ENCODE measurements at regions not wholly inside any gene's neighbourhood (a gene's known extent, or its start where the extent isn't known, plus 50 kb on each side); places are given as distances from the start of the nearest gene placed in this dataset.

DNA sequence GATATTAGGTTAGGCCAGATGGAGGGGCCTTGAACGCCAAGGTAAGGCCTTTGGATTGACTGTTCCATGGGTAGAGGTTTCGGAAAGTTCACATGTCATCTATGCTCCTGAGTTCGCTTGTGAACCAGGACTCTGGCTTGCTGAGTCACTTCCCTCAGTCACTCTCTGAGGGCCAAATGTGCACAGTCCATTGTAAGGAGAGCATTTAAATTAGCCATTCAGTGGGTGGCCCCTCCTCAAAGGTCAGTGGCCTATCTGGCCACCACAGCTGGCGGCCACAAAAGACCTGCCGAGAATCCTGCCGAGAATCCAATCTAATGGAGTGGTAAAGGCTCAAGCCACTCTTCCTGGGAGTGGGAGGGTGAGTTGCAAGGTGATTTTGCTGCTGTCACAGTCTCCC lies 58.9 kb upstream of the ARAP3 start:
- TF ChIP-seq, protein P1, sequence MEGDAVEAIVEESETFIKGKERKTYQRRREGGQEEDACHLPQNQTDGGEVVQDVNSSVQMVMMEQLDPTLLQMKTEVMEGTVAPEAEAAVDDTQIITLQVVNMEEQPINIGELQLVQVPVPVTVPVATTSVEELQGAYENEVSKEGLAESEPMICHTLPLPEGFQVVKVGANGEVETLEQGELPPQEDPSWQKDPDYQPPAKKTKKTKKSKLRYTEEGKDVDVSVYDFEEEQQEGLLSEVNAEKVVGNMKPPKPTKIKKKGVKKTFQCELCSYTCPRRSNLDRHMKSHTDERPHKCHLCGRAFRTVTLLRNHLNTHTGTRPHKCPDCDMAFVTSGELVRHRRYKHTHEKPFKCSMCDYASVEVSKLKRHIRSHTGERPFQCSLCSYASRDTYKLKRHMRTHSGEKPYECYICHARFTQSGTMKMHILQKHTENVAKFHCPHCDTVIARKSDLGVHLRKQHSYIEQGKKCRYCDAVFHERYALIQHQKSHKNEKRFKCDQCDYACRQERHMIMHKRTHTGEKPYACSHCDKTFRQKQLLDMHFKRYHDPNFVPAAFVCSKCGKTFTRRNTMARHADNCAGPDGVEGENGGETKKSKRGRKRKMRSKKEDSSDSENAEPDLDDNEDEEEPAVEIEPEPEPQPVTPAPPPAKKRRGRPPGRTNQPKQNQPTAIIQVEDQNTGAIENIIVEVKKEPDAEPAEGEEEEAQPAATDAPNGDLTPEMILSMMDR (IDR thresholded peaks at IDR 0.05): no peak
- no peak for TF ChIP-seq POLR2A (IDR thresholded peaks at IDR 0.05)

Measured in esophagus squamous epithelium (tissue), 4 donors.